HTR-8/SVneo (cell line): ENCODE measurements at regions not wholly inside any gene's neighbourhood (a gene's known extent, or its start where the extent isn't known, plus 50 kb on each side); places are given as distances from the start of the nearest gene placed in this dataset.
"Not testable (repeated sequence)": the region's sequence is repeated elsewhere in the genome, so short reads cannot be mapped to it uniquely, and the experiment has no call there.

ENCODE experiments used
- DNase-seq: peaks from one replicate; pipeline ENCODE4 v3.0.0; 2011; ENCODE audit warnings: low spot score, mixed read lengths; ENCODE audit not compliant: insufficient read length
- FAIRE-seq: peaks from 2 replicates; lab custom pipeline; 2011; peaks lifted over from hg19 to GRCh38; lab: Jason Lieb, UNC

GRCh38 chr20:12175538-12175937 lies 257.8 kb downstream of the BTBD3 start:
- FAIRE-seq = no peak
- no peak for DNase-seq

- DNase-seq (no peak), FAIRE-seq (no peak)
Observed at GRCh38 chr20:12177657-12178293, 260.1 kb downstream of the BTBD3 start.

DNA sequence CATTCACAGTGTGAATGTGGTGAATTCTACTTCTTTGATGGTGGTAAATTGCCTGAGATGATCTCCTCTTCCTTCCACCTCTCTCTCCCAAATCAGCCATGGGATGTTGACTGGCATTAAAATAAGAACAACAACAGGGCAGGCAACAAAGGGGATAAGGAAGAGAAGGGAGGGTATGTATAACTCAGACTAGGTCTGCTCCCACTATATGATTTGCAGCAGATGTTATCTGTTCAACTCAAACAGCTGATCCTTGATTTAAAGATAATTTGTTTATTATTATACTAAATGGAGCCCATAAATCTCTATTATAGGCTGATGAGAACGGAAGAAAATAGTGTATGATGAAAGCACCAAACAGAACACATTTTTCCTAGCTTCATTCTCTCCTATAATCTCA lies 262.0 kb downstream of the BTBD3 start:
- FAIRE-seq (no peak), DNase-seq (no peak)

- FAIRE-seq (no peak), DNase-seq (no peak)
Observed at GRCh38 chr20:12180107-12180661, 262.5 kb downstream of the BTBD3 start.

DNA sequence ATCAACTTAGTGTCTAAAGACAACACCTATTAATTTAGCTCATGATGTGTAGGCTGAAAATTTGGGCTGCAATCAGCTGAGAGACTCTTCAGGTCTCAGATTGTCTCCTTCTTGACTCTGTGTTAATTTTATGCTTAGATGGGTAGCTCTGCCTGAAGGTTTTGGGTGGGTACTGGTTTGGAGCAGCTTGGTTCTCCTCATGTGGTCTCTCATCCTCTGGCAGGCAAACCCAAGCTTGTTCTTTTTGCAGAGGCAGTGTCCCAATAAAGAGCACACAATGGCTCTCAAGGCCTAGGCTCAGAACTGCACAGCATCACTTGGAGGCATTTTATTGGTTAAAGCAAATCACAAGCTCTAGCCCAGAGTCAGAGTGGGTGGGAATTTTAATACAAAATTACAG lies 280.6 kb downstream of the BTBD3 start:
- no peak for DNase-seq
- FAIRE-seq = no peak

DNA sequence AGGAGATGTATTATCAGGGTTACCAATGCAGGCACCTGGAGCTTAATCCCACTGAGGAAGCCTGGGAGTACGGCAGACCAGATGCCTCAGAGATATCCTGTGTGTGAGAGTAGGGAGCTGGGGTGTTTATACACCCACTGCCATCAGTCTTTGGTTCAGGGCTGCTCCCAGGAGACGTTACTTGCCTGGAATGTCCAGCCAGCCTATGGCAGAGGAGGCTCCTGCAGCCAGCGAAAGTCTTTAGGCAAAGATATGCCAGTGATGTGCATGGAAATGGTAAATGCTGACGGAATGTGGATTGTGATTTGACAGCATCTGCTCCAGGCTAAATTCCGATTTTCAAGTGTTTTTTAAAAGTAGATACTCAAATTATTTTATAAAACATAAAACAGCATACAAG lies 282.0 kb downstream of the BTBD3 start:
- FAIRE-seq (no peak), DNase-seq (no peak)

- DNase-seq (no peak), FAIRE-seq (no peak)
Observed at GRCh38 chr20:12201289-12201991, 283.7 kb downstream of the BTBD3 start.

GRCh38 chr20:12203399-12203798 lies 285.7 kb downstream of the BTBD3 start:
- DNase-seq = no peak
- no peak for FAIRE-seq

- FAIRE-seq = no peak
- DNase-seq = no peak
Observed at GRCh38 chr20:12203981-12204380, 286.3 kb downstream of the BTBD3 start.

DNA sequence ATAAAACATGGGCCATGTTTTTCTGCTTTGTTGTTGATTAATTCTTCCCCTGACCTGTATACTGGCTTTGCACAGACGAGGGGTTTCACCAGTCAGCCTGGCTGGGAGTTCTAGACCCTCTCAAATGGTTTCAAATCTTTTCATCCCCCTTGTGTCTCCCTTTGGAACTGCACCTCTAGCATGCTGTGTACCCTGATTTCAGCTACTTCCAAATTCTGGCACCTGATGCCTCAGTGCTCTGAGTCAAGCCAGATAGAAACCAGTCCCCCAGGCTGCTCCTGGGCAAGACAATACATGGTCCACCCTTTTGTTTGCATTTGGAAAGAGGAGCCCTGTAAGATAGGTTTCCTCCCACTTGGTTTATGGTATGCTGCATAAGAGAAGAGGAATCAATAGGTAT lies 290.2 kb downstream of the BTBD3 start:
- no peak for DNase-seq
- no peak for FAIRE-seq

DNA sequence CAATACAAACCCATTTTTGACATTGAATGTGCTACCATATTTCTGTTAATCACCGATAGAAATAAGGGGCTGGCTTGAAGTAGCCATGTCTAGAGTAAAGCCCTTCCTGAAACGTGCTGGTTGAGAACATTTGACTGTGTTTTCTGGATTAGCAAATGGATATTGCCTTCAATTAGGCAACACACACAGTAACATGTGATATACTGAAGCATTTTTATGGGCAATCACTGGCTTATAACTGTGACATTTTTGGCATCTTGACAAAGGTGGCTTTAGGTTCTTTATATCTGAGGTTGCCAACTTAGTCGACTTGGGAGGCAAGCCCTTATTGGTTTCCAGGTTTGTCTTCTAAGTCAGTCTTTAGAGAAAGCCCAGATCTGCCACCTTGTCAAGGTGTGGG lies 292.9 kb downstream of the BTBD3 start:
- FAIRE-seq (no peak), DNase-seq (no peak)

DNA sequence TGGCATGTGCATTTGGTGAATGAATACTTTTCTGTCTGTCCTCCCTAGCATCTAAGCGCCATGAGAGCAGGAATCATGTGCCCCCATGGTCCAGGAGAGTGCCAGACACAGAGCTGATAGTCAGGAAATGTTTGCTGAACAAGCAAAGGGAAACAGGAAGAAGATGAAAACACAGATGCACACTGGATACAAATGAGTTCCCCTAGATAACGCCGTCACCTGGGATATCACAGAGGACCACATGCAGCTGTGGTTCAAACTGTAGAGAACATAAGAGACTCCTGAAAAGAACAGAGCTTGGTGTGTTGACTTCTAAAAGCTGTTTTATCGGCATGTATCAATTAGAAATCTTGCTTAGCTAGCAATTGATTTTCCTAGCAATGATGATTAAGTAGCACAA lies 293.7 kb downstream of the BTBD3 start:
- DNase-seq (no peak), FAIRE-seq (no peak)

- DNase-seq = no peak
- no peak for FAIRE-seq
Observed at GRCh38 chr20:12217382-12217781, 299.7 kb downstream of the BTBD3 start.

GRCh38 chr20:12219798-12220197 lies 302.1 kb downstream of the BTBD3 start:
- FAIRE-seq (no peak), DNase-seq (no peak)

GRCh38 chr20:12223057-12223456 lies 305.4 kb downstream of the BTBD3 start:
- DNase-seq = no peak
- FAIRE-seq = no peak

DNA sequence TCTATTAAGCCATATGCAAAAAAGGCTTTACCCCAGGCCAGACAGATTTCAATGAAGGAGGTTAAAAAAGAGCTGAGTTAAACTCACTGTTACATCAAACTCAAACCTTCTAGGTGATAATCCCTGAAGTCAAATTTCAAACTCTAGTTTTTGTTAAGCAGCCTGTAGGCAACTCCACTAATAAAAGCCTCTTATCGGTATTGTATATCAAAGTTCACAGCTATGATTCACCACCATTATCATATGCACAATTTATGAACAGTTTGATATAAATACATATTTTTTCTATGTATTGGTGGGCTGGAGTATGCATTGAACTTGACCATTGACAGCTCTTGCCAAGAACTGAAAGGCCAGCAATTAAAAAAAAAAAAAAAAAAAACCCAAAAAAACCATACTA lies 308.2 kb downstream of the BTBD3 start:
- no peak for DNase-seq
- no peak for FAIRE-seq

- no peak for FAIRE-seq
- DNase-seq = no peak
Observed at GRCh38 chr20:12229891-12230290, 312.2 kb downstream of the BTBD3 start.

- FAIRE-seq (no peak), DNase-seq (no peak)
Observed at GRCh38 chr20:12237772-12238171, 320.1 kb downstream of the BTBD3 start.

DNA sequence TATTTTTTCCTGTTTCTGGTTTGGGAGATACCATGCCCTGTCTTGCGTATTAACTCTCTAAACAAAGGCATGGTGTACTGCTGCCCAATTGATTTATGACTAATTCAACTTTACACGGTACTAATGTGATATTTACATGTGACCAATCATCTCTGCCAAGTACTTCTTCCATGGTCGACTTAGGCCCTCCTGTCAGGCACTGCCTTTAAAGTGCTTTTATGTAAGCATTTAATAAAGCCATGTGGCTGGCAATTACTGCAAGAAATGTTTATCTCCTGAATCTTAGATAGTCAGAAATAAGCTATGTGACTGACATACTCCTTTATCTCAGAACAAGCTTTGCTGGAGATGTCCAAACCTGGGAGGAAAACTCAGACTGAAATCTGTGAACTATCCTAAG lies 323.4 kb downstream of the BTBD3 start:
- FAIRE-seq (no peak), DNase-seq (no peak)

DNA sequence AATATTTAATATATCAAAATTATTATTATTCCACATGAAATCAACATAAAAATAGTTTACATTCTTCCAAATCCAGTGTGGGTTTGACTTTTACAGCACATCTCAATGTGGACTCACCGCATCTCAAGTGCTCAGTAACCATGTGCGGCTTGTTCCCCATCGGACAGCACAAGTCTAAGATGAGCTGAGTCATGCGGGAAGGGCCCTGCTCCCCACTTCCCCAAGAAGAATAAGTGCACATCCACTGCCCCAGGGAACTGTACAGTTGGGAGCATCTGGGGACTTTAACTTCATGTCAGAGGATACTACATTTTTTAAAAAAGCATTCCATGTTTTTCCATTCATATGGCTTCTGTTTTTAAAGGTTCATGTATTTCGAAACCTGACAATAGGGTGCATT lies 325.6 kb downstream of the BTBD3 start:
- FAIRE-seq (no peak), DNase-seq (no peak)

DNA sequence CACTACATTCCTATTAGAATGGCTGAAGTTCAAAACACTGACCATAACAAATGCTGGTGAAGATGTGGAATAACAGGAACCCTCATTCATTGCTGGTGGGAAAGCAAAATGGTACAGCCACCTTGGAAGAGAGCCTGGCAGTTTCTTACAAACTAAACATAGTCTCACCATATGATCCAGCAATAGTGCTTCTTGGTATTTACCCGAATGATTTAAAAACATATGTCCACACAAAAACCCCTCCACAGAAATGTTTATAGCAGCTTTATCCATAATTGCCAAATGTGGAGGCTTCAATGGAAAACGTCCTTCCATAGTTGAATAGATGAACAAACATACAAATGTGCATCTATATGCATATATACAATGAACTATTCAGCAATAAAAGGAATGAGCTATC lies 330.8 kb downstream of the BTBD3 start:
- DNase-seq = no peak
- FAIRE-seq = no peak

DNA sequence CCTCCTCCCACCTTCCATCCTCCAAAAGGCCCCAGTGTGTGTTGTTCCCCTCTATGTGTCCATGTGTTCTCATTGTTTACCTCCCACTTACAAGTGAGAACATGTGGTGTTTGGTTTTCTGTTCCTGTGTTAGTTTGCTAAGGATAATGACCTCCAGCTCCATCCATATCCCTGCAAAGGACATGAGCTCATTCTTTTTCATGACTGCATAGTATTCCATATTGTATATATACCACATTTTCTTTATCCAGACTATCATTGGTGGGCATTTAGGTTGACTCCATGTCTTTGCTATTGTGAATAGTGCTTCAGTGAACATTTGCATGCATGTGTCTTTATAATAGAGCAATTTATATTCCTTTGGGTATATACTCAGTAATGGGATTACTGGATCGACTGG lies 333.0 kb downstream of the BTBD3 start:
- DNase-seq, FAIRE-seq: not testable (repeated sequence)
